Fibroblast of pulmonary artery (primary cell): ENCODE measurements at regions not wholly inside any gene's neighbourhood (a gene's known extent, or its start where the extent isn't known, plus 50 kb on each side); places are given as distances from the start of the nearest gene placed in this dataset.

ENCODE experiments used
- DNase-seq: peaks from one replicate; pipeline ENCODE4 v3.0.0-alpha.2; 2010; ENCODE audit warnings: low read depth
- H3K4me3 ChIP-seq: replicated peaks from 2 replicates; pipeline ENCODE4 v1.5.1; 2011; ENCODE audit warnings: low read depth, mild to moderate bottlenecking, control low read depth, low read length, moderate library complexity
- TF ChIP-seq, protein P1 (sequence below): IDR thresholded peaks from 2 replicates; pipeline ENCODE4 v1.5.1; 2011; ENCODE audit warnings: mild to moderate bottlenecking, control low read depth, low read length, inconsistent platforms; ENCODE audit errors: missing control alignments

DNA sequence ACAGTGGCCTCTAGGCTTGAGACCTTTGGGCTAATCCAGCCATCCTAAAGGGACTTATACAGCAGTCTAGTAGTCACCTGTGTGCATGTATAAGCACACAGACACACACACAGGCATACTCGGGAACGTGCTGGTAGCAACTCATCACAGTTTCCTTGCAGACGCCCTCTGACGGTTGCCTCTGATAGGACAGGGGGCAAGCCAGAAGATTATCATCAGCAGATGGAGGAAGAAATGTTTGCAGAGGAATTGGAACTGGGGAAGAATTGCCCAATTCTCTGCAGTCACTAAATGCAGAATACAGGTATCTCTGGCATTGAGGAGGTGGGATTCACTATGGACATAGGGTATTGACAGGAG, 222.2 kb downstream of the C1orf94 start:
- TF ChIP-seq, protein P1, sequence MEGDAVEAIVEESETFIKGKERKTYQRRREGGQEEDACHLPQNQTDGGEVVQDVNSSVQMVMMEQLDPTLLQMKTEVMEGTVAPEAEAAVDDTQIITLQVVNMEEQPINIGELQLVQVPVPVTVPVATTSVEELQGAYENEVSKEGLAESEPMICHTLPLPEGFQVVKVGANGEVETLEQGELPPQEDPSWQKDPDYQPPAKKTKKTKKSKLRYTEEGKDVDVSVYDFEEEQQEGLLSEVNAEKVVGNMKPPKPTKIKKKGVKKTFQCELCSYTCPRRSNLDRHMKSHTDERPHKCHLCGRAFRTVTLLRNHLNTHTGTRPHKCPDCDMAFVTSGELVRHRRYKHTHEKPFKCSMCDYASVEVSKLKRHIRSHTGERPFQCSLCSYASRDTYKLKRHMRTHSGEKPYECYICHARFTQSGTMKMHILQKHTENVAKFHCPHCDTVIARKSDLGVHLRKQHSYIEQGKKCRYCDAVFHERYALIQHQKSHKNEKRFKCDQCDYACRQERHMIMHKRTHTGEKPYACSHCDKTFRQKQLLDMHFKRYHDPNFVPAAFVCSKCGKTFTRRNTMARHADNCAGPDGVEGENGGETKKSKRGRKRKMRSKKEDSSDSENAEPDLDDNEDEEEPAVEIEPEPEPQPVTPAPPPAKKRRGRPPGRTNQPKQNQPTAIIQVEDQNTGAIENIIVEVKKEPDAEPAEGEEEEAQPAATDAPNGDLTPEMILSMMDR = no peak
- no peak for DNase-seq
- H3K4me3 ChIP-seq = no peak overlapping the region

GRCh38 chr1:34400675-34401074, 224.0 kb downstream of the C1orf94 start:
- TF ChIP-seq, protein P1 = no peak
- no peak for DNase-seq
- no peak overlapping the region for H3K4me3 ChIP-seq

DNA sequence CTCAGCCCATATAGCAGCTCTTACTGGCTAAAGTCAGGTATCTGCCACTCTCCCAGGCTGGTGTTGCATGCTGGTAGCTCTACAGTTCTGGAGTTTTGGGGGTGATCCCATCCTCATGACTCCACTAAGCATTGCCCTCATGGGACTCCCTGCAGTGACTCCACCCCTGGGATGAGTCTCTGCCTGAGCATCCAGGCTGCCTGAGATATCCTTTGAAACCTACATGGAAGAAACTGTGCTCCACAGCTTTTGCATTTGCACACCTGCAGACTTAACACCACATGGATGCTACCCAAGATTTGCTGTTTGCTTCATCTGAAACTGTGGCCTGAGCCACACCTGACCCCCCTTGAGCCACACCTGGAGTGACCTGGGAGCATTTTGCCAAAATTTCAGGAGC, 226.4 kb downstream of the C1orf94 start:
- TF ChIP-seq, protein P1 = no peak
- DNase-seq = no peak
- no peak overlapping the region for H3K4me3 ChIP-seq

GRCh38 chr1:34404804-34405203, 228.1 kb downstream of the C1orf94 start:
- H3K4me3 ChIP-seq = no peak overlapping the region
- TF ChIP-seq, protein P1 = no peak
- no peak for DNase-seq

DNA sequence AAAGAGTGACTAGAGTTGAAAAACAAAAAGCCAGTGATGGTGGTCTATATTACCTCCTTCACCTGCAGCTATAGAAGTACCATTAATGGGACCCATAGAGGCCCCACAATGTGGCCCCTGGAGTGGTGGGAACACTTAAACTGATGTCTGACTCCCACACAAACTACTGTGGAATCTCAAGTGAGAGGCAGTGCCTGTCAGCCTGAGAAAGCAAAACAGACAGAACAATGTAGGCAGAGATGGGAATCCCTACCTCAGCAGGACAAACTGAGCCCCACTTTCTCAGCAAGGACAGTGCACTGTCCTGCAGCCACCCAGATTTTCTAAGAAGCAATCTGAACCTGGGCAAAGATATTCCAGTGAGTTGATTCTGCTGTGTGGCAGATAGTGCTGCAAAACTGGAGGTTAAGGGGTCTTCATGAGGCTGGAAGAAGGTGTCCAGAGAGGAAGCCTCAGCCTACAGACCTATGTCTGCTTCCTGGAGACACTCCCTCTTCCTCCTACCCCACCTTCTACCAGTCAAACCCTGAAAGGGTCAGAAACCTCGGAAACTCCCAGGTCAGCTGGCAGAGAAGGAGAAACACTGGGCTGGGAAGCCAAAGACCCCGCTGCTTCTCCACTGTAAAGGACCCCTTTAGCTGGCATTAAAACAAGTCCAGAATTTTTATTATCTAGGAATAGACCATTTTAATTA, 228.7 kb downstream of the C1orf94 start:
- no peak for DNase-seq
- TF ChIP-seq, protein P1 = no peak
- H3K4me3 ChIP-seq = no peak overlapping the region

- DNase-seq = no peak
These were observed 229.7 kb downstream of the C1orf94 start for GRCh38 chr1:34406377-34406776.

More at GRCh38 chr1:34406377-34406776, 229.7 kb downstream of the C1orf94 start:
- H3K4me3 ChIP-seq = no peak overlapping the region
- TF ChIP-seq, protein P1 = no peak
